Right lobe of liver (tissue), 4 donors: ENCODE measurements at regions not wholly inside any gene's neighbourhood (a gene's known extent, or its start where the extent isn't known, plus 50 kb on each side); places are given as distances from the start of the nearest gene placed in this dataset.

Experiments
- POLR2A ChIP-seq: fragments of 450-650 bp; IDR thresholded peaks from one replicate; pipeline ENCODE4 v1.6.1; 2017; ENCODE audit warnings: antibody characterized with exemption, mild to moderate bottlenecking
- TF ChIP-seq, protein P1 (sequence below), 4 donors: fragments of 200-600 bp in 3 of 4; fragments of 450-650 bp in 1 of 4; IDR thresholded peaks; one replicate each; pipeline versions ENCODE4 v1.5.1 to v1.8.0; 2016 to 2022; ENCODE audit warnings: antibody characterized with exemption in 4 of 4, mild to moderate bottlenecking in 2 of 4
- donor health status: DM: no; HTN: no; CAD: no.
- donor health status: DM: no; HTN: no; CAD: no.
- donor health status: DM: no; HTN: yes; CAD: no.

DNA sequence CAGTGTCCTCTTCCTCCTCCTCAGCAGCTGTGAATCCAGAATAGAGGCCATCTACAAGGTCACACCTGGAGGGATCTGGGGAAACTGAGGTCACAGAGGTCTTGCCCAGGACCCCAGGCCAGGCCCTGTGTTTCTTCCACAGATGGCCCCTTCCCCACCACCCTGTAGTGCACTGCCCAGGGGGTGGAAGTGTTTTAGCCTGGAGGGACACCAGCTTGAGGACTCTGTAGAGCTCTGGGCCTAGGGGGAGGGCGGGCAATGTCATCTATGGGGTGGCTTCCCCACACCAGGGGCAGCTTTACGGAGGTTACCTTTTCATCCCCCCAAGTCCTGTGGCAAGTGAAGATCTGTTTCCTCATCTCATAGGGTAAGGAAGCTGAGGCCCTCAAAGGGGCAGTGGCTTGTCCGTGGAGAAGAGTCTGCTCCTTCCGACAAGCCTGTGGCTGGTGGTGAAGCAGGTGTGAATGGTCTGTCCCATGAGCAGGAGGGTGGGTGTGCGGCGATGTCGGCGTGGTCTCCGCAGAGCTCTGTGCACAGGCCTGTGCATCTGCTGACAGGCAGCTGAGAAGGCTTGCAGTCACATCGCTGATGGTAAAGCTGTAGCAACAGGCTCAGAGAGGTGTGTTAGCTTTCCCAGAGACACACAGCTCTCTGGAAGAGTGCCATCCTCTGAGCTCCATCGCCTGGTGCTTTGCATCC lies 74.1 kb upstream of the WNT7B start:
- no peak for TF ChIP-seq POLR2A
- TF ChIP-seq, protein P1, sequence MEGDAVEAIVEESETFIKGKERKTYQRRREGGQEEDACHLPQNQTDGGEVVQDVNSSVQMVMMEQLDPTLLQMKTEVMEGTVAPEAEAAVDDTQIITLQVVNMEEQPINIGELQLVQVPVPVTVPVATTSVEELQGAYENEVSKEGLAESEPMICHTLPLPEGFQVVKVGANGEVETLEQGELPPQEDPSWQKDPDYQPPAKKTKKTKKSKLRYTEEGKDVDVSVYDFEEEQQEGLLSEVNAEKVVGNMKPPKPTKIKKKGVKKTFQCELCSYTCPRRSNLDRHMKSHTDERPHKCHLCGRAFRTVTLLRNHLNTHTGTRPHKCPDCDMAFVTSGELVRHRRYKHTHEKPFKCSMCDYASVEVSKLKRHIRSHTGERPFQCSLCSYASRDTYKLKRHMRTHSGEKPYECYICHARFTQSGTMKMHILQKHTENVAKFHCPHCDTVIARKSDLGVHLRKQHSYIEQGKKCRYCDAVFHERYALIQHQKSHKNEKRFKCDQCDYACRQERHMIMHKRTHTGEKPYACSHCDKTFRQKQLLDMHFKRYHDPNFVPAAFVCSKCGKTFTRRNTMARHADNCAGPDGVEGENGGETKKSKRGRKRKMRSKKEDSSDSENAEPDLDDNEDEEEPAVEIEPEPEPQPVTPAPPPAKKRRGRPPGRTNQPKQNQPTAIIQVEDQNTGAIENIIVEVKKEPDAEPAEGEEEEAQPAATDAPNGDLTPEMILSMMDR (IDR thresholded peaks at IDR 0.05), result no peak
